Esophagus squamous epithelium (tissue), 4 donors: ENCODE measurements at regions not wholly inside any gene's neighbourhood (a gene's known extent, or its start where the extent isn't known, plus 50 kb on each side); places are given as distances from the start of the nearest gene placed in this dataset.

Experiments used
- POLR2A ChIP-seq, 4 donors: fragments of 450-650 bp; IDR thresholded peaks; one replicate each; pipeline ENCODE4 v1.6.1; 2017; ENCODE audit warnings: antibody characterized with exemption in 4 of 4, mild to moderate bottlenecking in 4 of 4, moderate library complexity in 3 of 4
- TF ChIP-seq, protein P1 (sequence below), 6 experiments: fragments of 450-650 bp in 4 of 6; fragments of 200-600 bp in 2 of 6; sonication (generic) in 2 of 6; IDR thresholded peaks; one replicate each; pipeline ENCODE4 v1.5.1; 2016 to 2019; ENCODE audit warnings: antibody characterized with exemption in 6 of 6, mild to moderate bottlenecking in 4 of 6, moderate library complexity in 4 of 6

- TF ChIP-seq, protein P1, sequence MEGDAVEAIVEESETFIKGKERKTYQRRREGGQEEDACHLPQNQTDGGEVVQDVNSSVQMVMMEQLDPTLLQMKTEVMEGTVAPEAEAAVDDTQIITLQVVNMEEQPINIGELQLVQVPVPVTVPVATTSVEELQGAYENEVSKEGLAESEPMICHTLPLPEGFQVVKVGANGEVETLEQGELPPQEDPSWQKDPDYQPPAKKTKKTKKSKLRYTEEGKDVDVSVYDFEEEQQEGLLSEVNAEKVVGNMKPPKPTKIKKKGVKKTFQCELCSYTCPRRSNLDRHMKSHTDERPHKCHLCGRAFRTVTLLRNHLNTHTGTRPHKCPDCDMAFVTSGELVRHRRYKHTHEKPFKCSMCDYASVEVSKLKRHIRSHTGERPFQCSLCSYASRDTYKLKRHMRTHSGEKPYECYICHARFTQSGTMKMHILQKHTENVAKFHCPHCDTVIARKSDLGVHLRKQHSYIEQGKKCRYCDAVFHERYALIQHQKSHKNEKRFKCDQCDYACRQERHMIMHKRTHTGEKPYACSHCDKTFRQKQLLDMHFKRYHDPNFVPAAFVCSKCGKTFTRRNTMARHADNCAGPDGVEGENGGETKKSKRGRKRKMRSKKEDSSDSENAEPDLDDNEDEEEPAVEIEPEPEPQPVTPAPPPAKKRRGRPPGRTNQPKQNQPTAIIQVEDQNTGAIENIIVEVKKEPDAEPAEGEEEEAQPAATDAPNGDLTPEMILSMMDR (IDR thresholded peaks at IDR 0.05) = no peak
- TF ChIP-seq POLR2A (IDR thresholded peaks at IDR 0.05) = no peak
Observed at GRCh38 chr1:42010381-42010780, 91.7 kb upstream of the HIVEP3 start.
